K562 (cell line): ENCODE measurements at regions not wholly inside any gene's neighbourhood (a gene's known extent, or its start where the extent isn't known, plus 50 kb on each side); places are given as distances from the start of the nearest gene placed in this dataset.

Experiments
- ATAC-seq: fragments of 200-7000 bp; cut with Tn5 transposase; 3 replicates; pipeline ENCODE4 v1.9.1; 2020; ENCODE audit warnings: moderate library complexity
- BruUV-seq: library from RNA; stranded (reverse); fragments of 400-500 nt; replicated peaks from 2 replicates; lab custom pipeline; 2021; lab: Mats Ljungman, UMichigan
- CTCF ChIA-PET: fragments of 300-600 bp; formaldehyde crosslinking; extraction: SDS; loops from one replicate; lab custom pipeline; 2021; ENCODE audit warnings: low intra/inter-chr PET ratio; lab: Yijun Ruan, JAX
- POLR2A ChIA-PET: fragments of 300-600, 350-650 bp; sonication (Branson Sonifier 250); formaldehyde crosslinking; extraction: SDS; loops from one replicate; lab custom pipeline; 2021; ENCODE audit warnings: antibody characterized with exemption, inconsistent platforms; lab: Yijun Ruan, JAX
- DNase-seq, 4 experiments: peaks; one replicate each; pipeline versions ENCODE4 v3.0.0 to v3.0.0-alpha.2; 2011 to 2018; ENCODE audit warnings: low spot score in 3 of 4, mixed read lengths in 3 of 4; ENCODE audit errors: extremely low read depth in 1 of 4
- FAIRE-seq: peaks from 2 replicates; lab custom pipeline; 2011; peaks lifted over from hg19 to GRCh38; lab: Jason Lieb, UNC
- H2AFZ ChIP-seq: 2 replicates; pipeline ENCODE4 v1.6.0; 2011; ENCODE audit warnings: low read depth, low read length, control low read depth, inconsistent platforms
- H3K27ac ChIP-seq: fragments of 200-600 bp; 3 replicates; pipeline ENCODE4 v1.8.0; 2011; ENCODE audit warnings: low read depth, mild to moderate bottlenecking, control low read depth, inconsistent platforms, low read length, moderate library complexity, mixed read lengths; ENCODE audit errors: extremely low read depth
- H3K27me3 ChIP-seq, 2 experiments: fragments of 300-600 bp in 1 of 2; 2 replicates in 1 of 2; 3 replicates in 1 of 2; pipeline versions ENCODE4 v1.6.0 to v1.8.0; 2011; ENCODE audit warnings: inconsistent platforms in 2 of 2, low read length in 2 of 2, mild to moderate bottlenecking in 1 of 2, mixed read lengths in 1 of 2, moderate library complexity in 1 of 2; ENCODE audit not compliant: control insufficient read depth in 2 of 2, insufficient read depth in 2 of 2
- H3K36me3 ChIP-seq: fragments of 300-600 bp; 3 replicates; pipeline ENCODE4 v1.8.0; 2011; ENCODE audit warnings: mild to moderate bottlenecking, low read length, inconsistent platforms; ENCODE audit not compliant: control insufficient read depth, insufficient read depth
- H3K4me1 ChIP-seq, 2 experiments: fragments of 200-600 bp in 1 of 2; replicated peaks in 1 of 2; 2 replicates in 1 of 2; 3 replicates in 1 of 2; pipeline versions ENCODE4 v1.5.1 to v1.8.0; 2011; ENCODE audit warnings: inconsistent platforms in 2 of 2, low read length in 2 of 2, mild to moderate bottlenecking in 1 of 2, mixed read lengths in 1 of 2, moderate library complexity in 1 of 2; ENCODE audit not compliant: control insufficient read depth in 2 of 2, insufficient read depth in 2 of 2
- H3K4me2 ChIP-seq: 2 replicates; pipeline ENCODE4 v1.6.1; 2011; ENCODE audit warnings: low read length, control low read depth, inconsistent platforms, mixed read lengths; ENCODE audit not compliant: insufficient read depth
- H3K4me3 ChIP-seq: fragments of 200-600 bp; sonication (generic), shearing (Covaris generic); 2 replicates; pipeline ENCODE4 v1.5.1; 2016; ENCODE audit warnings: control low read depth, inconsistent platforms
- H3K79me2 ChIP-seq: fragments of 200-600 bp; 3 replicates; pipeline ENCODE4 v1.8.0; 2011; ENCODE audit warnings: low read length, inconsistent platforms; ENCODE audit not compliant: control insufficient read depth, insufficient read depth
- H3K9ac ChIP-seq, 2 experiments: 2 replicates each; pipeline versions ENCODE4 v1.6.0 to v1.6.1; 2011; ENCODE audit warnings: low read depth in 2 of 2, low read length in 2 of 2, control low read depth in 1 of 2, inconsistent platforms in 1 of 2, mild to moderate bottlenecking in 1 of 2, mixed read lengths in 1 of 2; ENCODE audit not compliant: insufficient read depth in 1 of 2
- H3K9me1 ChIP-seq: one replicate; pipeline ENCODE4 v1.6.0; 2011; ENCODE audit warnings: inconsistent platforms, mild to moderate bottlenecking, low read length, moderate library complexity; ENCODE audit not compliant: control insufficient read depth, insufficient read depth
- H3K9me3 ChIP-seq: replicated peaks from 2 replicates; pipeline ENCODE4 v1.5.1; 2011; ENCODE audit warnings: low read depth, low read length, inconsistent platforms; ENCODE audit not compliant: control insufficient read depth, insufficient read depth
- H4K20me1 ChIP-seq: replicated peaks from 2 replicates; pipeline ENCODE4 v1.6.1; 2011; ENCODE audit warnings: low read length, inconsistent platforms, mixed read lengths; ENCODE audit not compliant: control insufficient read depth, insufficient read depth
- ETS2 ChIP-seq: IDR thresholded peaks from 2 replicates; pipeline ENCODE4 v1.6.1; 2016; ENCODE audit warnings: borderline replicate concordance, missing genetic modification characterization, mild to moderate bottlenecking, moderate library complexity, missing compliant biosample characterization; ENCODE audit not compliant: poor library complexity, severe bottlenecking
- IRF2 ChIP-seq: sonication (generic); formaldehyde crosslinking; IDR thresholded peaks from 2 replicates; pipeline ENCODE4 v1.8.1; 2022; ENCODE audit warnings: mild to moderate bottlenecking, missing genetic modification reagents
- MYNN ChIP-seq, 2 experiments: sonication (generic); formaldehyde crosslinking in 1 of 2; IDR thresholded peaks; 2 replicates each; pipeline versions ENCODE4 v1.5.0 to v1.6.1; 2016 to 2020; ENCODE audit warnings: antibody characterized with exemption in 1 of 2, missing genetic modification reagents in 1 of 2
- NR2C2 ChIP-seq, 2 experiments: fragments of 200-800 bp in 1 of 2; sonication (Bioruptor generic) in 1 of 2; sonication (generic) in 1 of 2; formaldehyde crosslinking in 1 of 2; IDR thresholded peaks; 2 replicates each; pipeline versions ENCODE4 v1.6.1 to v1.8.0; 2016 to 2022; ENCODE audit warnings: mild to moderate bottlenecking in 1 of 2, missing compliant biosample characterization in 1 of 2, missing genetic modification characterization in 1 of 2, missing genetic modification reagents in 1 of 2
- POLR2AphosphoS2 ChIP-seq: IDR thresholded peaks from 2 replicates; pipeline ENCODE4 v1.6.1; 2012; ENCODE audit warnings: low read length, improper control_type of control experiment
- SMARCE1 ChIP-seq: fragments of 450-650 bp; IDR thresholded peaks from 2 replicates; pipeline ENCODE4 v1.7.1; 2016; ENCODE audit warnings: mild to moderate bottlenecking
- SREBF1 ChIP-seq: fragments of 150-350 bp; IDR thresholded peaks from 2 replicates; pipeline ENCODE4 v1.6.1; 2014; ENCODE audit warnings: antibody characterized with exemption, low read depth, low read length, borderline replicate concordance
- ZBTB1 ChIP-seq: sonication (generic); formaldehyde crosslinking; IDR thresholded peaks from 2 replicates; pipeline ENCODE4 v1.8.1; 2023; ENCODE audit warnings: missing genetic modification reagents, low read depth, mild to moderate bottlenecking, borderline replicate concordance
- ZNF41 ChIP-seq: fragments of 250-450 bp; sonication (Bioruptor Pico); conservative IDR thresholded peaks from 2 replicates; pipeline ENCODE4 v1.4.0; 2020; ENCODE audit warnings: mild to moderate bottlenecking
- ZNF699 ChIP-seq: fragments of 250-450 bp; sonication (Bioruptor Pico); IDR thresholded peaks from 2 replicates; pipeline ENCODE4 v1.8.0; 2021; ENCODE audit warnings: mild to moderate bottlenecking, moderate library complexity; ENCODE audit not compliant: insufficient replicate concordance
- WGBS: fragments of 100-300 bp; shearing (Covaris generic); methylation state at CpG from one replicate; pipeline ENCODE4 v1.1.6; 2016; ENCODE audit warnings: low coverage, mixed read lengths; ENCODE audit not compliant: insufficient coverage; ENCODE audit errors: missing lambda C conversion rate; 5-methylcytosine and 5-hydroxymethylcytosine counted together
- in situ Hi-C: fragments of 300-500 bp; cut with MboI; formaldehyde crosslinking; loops from 4 replicates; pipeline ENCODE4 v1.15.0; 2018; ENCODE audit warnings: inconsistent platforms, mixed read lengths
- intact Hi-C: fragments of 100-400 bp; cut with micrococcal nuclease; formaldehyde crosslinking; loops from 2 replicates; pipeline ENCODE4 v1.14.2; 2022
- TF ChIP-seq, protein P1 (sequence below), 2 experiments: fragments of 200-800 bp in 1 of 2; sonication (Bioruptor generic) in 1 of 2; sonication (generic) in 1 of 2; formaldehyde crosslinking in 1 of 2; IDR thresholded peaks in 1 of 2; conservative IDR thresholded peaks in 1 of 2; 2 replicates each; pipeline versions ENCODE4 v1.5.0 to v1.6.1; 2016 to 2020; ENCODE audit warnings: missing compliant biosample characterization in 1 of 2, missing genetic modification characterization in 1 of 2, missing genetic modification reagents in 1 of 2
- TF ChIP-seq, protein P2 (sequence below): sonication (generic); formaldehyde crosslinking; IDR thresholded peaks from 2 replicates; pipeline ENCODE4 v1.8.1; 2023; ENCODE audit warnings: mild to moderate bottlenecking, missing genetic modification reagents
- TF ChIP-seq, protein P3 (sequence below), 2 experiments: IDR thresholded peaks; 2 replicates each; pipeline ENCODE4 v1.6.1; 2011; ENCODE audit warnings: borderline replicate concordance in 1 of 2, control low read depth in 1 of 2, low read depth in 1 of 2, low read length in 1 of 2, mild to moderate bottlenecking in 1 of 2, mixed read lengths in 1 of 2, moderate library complexity in 1 of 2; ENCODE audit not compliant: insufficient read depth in 1 of 2, insufficient read length in 1 of 2, poor library complexity in 1 of 2, severe bottlenecking in 1 of 2; ENCODE audit errors: extremely low read depth in 1 of 2
- TF ChIP-seq, protein P4 (sequence below): fragments of 450-650 bp; IDR thresholded peaks from 2 replicates; pipeline ENCODE4 v1.6.1; 2016; ENCODE audit warnings: missing biosample characterization, missing genetic modification characterization

DNA sequence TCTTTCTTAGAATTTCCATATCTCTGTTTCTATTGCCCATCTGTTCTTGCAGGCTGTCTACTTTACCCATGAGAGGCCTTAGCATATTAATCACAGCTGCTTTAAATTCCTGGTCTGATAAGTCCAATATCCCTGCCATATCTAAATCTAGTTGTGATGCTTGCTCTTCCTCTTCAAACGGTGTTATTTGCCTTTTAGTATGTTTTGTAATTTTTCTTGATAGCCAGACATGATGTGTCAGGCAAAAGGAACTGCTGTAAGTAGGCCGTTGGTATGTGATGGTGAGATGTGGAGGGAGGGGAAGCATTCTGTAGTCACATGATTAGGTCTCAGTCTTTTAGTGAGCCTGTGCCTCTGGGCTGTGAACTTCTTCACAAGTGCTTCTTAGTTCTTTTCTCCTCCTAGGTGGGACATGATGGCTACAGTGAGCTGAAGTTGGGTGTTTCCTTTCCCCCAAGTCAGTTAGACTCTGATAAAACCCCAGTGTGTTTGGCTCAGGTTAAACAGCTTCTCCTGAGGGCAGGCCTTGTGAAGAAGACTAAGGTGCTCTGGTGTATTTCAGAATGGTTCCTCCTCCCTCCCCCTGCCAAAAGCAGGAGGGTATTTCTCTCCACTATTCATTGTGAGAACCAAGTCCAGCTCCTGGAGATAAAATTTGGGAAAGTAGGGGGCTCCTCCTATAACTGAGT, 195.9 kb upstream of the PARP11 start:
- no peaks in the 10 kb centered on the region for H4K20me1 ChIP-seq
- no TSS peak for BruUV-seq
- POLR2A ChIA-PET, result no interaction called here
- no peak overlapping the region for H3K27ac ChIP-seq
- no peaks in the 10 kb centered on the region for H3K4me1 ChIP-seq
- DNase-seq (no peak), FAIRE-seq (no peak), ATAC-seq (no peak)
- no peaks in the 10 kb centered on the region for H3K9me1 ChIP-seq
- H3K4me3 ChIP-seq, result no peak overlapping the region
- intact Hi-C loops, result no loop called here
- H3K4me2 ChIP-seq, result no peak overlapping the region
- in situ Hi-C loops, result no loop called here
- CTCF ChIA-PET, result no interaction called here
- no peaks in the 10 kb centered on the region; a peak in 1 of 5 replicates for H3K27me3 ChIP-seq
- no peak overlapping the region for H2AFZ ChIP-seq
- H3K9me3 ChIP-seq, result no peaks in the 10 kb centered on the region
- H3K79me2 ChIP-seq, result no peaks in the 10 kb centered on the region
- H3K9ac ChIP-seq, result no peak overlapping the region
- no peaks in the 10 kb centered on the region for H3K36me3 ChIP-seq
- 0% methylated on average over 2 of the region's 2 CpGs for WGBS
- TF ChIP-seq ZNF699 (CRISPR knock-in tag) (no peak), NR2C2 (CRISPR knock-in tag; IDR thresholded peaks at IDR 0.05) (no peak), NR2C2 (tag; IDR thresholded peaks at IDR 0.05) (no peak), ZBTB1 (CRISPR knock-in tag) (no peak), IRF2 (CRISPR knock-in tag) (no peak), ZNF41 (CRISPR knock-in tag) (no peak), MYNN (IDR thresholded peaks at IDR 0.05) (no peak), MYNN (CRISPR knock-in tag; IDR thresholded peaks at IDR 0.05) (no peak), SMARCE1 (no peak), POLR2AphosphoS2 (no peak), ETS2 (no peak), SREBF1 (no peak)
- TF ChIP-seq, protein P1, sequence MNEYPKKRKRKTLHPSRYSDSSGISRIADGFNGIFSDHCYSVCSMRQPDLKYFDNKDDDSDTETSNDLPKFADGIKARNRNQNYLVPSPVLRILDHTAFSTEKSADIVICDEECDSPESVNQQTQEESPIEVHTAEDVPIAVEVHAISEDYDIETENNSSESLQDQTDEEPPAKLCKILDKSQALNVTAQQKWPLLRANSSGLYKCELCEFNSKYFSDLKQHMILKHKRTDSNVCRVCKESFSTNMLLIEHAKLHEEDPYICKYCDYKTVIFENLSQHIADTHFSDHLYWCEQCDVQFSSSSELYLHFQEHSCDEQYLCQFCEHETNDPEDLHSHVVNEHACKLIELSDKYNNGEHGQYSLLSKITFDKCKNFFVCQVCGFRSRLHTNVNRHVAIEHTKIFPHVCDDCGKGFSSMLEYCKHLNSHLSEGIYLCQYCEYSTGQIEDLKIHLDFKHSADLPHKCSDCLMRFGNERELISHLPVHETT (CRISPR knock-in tag; conservative IDR thresholded peaks at IDR 0.05 in 1 of 2, IDR thresholded peaks at IDR 0.05 in 1 of 2), result no peak
- TF ChIP-seq, protein P2, sequence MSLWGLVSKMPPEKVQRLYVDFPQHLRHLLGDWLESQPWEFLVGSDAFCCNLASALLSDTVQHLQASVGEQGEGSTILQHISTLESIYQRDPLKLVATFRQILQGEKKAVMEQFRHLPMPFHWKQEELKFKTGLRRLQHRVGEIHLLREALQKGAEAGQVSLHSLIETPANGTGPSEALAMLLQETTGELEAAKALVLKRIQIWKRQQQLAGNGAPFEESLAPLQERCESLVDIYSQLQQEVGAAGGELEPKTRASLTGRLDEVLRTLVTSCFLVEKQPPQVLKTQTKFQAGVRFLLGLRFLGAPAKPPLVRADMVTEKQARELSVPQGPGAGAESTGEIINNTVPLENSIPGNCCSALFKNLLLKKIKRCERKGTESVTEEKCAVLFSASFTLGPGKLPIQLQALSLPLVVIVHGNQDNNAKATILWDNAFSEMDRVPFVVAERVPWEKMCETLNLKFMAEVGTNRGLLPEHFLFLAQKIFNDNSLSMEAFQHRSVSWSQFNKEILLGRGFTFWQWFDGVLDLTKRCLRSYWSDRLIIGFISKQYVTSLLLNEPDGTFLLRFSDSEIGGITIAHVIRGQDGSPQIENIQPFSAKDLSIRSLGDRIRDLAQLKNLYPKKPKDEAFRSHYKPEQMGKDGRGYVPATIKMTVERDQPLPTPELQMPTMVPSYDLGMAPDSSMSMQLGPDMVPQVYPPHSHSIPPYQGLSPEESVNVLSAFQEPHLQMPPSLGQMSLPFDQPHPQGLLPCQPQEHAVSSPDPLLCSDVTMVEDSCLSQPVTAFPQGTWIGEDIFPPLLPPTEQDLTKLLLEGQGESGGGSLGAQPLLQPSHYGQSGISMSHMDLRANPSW (CRISPR knock-in tag), result no peak
- TF ChIP-seq, protein P3, sequence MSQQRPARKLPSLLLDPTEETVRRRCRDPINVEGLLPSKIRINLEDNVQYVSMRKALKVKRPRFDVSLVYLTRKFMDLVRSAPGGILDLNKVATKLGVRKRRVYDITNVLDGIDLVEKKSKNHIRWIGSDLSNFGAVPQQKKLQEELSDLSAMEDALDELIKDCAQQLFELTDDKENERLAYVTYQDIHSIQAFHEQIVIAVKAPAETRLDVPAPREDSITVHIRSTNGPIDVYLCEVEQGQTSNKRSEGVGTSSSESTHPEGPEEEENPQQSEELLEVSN (IDR thresholded peaks at IDR 0.05; ENCODE audit: borderline replicate concordance in 1 of 2, extremely low read depth in 1 of 2, insufficient read depth in 1 of 2, insufficient read length in 1 of 2, low read depth in 1 of 2, low read length in 1 of 2, poor library complexity in 1 of 2, severe bottlenecking in 1 of 2), result no peak
- TF ChIP-seq, protein P4, sequence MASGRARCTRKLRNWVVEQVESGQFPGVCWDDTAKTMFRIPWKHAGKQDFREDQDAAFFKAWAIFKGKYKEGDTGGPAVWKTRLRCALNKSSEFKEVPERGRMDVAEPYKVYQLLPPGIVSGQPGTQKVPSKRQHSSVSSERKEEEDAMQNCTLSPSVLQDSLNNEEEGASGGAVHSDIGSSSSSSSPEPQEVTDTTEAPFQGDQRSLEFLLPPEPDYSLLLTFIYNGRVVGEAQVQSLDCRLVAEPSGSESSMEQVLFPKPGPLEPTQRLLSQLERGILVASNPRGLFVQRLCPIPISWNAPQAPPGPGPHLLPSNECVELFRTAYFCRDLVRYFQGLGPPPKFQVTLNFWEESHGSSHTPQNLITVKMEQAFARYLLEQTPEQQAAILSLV (tag), result no peak
